CD4-positive, alpha-beta T cell treated with Interleukin-10 for 1 hour (primary cell): ENCODE measurements at regions not wholly inside any gene's neighbourhood (a gene's known extent, or its start where the extent isn't known, plus 50 kb on each side); places are given as distances from the start of the nearest gene placed in this dataset.
"Not testable (repeated sequence)": the region's sequence is repeated elsewhere in the genome, so short reads cannot be mapped to it uniquely, and the experiment has no call there.

ENCODE experiments used
- DNase-seq: peaks from one replicate; pipeline ENCODE4 v3.0.0-alpha.2; 2020

DNA sequence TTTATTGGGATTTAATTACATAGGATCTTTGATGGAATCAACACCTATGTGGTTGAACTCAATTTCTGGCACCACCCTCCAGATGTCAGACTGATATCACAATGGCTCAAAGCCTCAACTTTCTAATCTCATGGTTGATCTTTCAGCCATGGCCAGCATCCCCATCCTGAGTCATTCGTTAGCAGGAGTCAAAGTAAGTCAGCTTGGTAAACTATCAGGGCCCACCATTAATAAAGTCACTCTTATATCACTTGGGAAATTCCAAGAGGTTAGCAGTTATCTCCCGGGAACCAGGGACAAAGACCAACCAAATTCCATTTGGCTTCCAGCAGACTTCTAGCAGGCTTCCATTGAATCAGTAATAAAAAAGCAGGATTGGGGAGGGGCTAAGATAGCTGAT is 50.7 kb upstream of the TNFSF4 start:
- no peak for DNase-seq

DNA sequence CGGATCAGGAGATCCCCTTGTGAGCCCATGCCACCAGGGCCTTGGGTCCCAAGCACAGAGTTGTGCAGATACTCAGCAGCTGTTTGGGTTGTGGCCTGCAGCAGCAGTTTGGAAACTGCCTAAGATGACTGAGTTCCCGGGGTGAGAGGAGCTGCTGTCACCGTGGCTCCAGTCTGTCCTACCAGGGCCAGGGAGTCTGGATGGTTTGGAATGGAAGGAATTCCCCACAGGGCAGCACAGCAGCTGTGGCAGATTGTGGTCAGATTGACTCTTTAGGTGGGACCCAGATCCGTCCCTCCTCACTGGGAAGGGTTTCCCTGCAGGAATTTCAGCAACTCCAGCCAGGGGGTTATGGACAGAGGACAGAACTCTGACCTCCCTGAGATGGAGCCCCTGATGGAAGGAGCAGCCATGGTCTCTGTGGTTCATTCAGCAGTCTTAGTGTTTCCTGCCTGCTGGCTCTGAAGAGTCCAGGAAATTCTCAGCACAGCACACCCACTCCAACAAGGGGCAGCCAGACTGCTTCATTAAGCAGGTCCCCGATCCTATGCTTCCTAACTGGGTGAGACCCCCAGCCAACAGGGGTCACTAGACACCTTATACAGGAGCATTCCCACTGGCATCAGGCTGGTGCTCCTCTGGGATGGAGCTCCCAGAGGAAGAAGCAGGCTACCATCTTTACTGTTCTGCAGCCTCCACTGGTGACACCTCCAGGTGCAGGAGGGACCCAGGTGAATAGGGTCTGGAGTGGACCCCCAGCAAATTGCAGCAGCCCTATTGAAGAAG is 51.5 kb upstream of the TNFSF4 start:
- DNase-seq, result no peak

DNA sequence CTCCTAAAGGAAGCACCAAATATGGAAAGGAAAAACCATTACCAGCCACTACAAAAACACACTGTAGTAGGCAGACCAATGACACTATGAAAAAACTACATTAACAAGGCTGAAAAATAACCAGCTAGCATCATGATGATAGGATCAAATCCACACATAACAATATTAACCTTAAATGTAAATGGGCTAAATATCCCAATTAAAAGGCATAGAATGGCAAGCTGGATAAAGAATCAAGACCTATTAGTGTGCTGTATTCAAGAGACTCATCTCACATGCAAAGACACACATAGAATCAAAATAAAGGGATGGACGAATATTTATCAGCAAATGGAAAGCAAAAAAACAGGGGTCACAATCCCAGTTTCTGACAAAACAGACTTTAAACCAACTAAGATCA is 53.2 kb upstream of the TNFSF4 start:
- not testable (repeated sequence) for DNase-seq

DNA sequence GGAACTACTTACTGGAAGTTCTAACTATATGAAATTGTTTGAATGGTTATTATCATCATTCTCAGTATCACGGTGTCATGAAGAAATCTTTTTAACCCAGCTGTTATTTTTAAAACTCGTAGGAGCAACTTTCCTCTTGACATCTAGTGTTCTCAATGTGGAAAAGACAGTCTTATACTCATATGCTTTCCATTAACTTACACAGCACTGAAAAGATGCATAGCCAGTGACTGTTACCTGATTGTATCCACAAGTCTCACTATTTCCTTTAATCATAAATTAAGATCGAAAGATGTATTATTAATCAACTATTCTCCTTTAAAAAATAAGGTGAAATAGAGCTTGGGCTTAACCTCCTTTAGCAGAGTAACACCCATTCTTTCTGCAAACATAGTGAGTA is 59.7 kb upstream of the TNFSF4 start:
- DNase-seq, result no peak

DNA sequence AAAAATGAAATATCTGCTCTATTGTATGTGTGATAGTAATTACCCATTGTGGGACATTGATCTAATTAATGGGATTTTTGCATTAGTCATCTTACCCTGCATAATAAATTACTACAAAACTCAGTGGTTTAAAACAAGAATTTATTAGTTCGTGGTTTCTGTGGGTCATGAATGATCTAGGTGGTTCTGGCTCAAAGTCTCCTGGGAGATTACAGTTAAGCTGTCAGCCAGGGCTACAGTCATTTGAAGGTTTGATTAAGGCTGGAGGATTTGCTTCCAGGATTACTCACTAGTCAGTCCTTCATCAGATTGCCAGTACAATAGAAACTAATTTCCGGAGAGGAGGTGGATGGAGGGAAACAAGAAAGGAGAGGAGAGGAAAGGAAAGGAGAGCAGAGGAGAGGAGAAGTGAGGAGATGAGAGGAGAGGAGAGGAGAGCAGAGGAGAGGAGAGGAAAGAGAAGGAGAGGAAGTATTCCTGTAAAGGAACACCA is 60.4 kb upstream of the TNFSF4 start:
- no peak for DNase-seq

DNA sequence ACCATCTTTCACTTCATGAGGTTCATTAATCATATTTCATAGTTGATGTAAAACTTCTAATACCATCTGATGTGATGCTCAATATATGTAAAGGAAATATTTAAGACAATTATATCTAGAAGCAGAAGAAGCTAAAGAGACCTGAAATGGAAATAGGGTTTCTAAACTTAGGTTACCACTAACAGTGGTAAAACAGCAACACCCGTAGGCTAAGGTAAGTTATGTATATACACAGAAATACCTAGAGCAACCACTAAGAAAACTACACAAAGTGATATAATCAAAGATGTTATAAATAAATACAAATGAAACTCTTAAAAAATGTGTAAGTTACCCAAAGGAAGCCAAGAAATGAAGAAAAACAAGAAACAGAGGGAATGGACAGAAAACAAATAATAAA is 61.1 kb upstream of the TNFSF4 start:
- no peak for DNase-seq

DNA sequence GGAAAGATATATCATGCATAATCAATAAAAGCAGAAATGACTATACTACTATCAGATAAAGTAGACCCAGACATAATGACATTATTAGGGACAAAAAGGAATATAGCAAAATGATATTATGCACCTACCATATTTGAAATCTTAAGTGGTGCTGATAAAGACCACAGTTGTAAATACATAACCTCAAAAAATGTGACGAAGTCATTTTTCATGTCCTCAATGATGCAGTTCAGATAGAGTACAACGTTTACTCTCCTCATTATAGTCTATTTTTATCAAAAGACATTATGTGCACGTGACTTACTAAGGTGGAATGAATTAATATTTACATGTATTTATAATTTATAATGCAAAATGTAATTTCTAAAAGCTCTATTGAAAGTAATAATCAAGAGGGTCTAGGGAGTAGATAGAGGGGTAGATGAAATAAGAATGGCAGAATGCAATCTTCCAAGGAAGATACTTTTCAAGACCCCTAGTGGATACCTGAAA is 61.7 kb upstream of the TNFSF4 start:
- DNase-seq, result no peak

DNA sequence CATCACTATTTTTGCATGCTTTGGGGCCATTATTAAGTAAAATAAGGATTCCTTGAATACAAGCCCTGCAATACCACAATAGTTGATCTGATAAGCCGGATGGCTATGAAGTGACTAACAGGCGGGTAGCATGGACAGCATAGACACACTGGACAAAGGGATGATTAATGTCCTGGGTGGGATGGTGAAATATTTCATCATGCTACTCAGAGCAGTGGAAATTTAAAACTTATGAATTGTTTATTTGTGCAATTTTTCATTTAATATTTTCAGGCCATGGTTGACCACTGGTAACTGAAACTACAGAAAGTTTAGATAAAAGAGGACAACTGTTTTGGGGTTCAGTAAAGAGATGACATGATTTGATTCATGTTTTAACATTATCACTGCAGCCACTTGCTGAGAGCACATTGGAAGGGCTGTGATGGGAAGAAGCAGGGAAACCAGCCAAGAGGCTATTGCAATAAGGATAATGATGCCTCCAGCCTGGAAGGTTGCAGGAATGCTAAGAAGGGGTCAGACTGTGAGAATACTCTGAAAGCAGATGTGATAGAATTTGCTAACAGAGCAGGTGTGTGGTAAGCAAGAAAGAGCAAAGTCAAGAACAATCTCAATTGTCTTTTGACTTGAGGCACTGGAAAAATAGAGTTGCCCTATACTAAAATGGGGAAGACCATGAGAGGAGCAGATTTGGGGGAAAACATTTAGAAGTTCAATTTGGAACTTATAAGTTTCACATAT is 62.5 kb upstream of the TNFSF4 start:
- DNase-seq, result no peak

DNA sequence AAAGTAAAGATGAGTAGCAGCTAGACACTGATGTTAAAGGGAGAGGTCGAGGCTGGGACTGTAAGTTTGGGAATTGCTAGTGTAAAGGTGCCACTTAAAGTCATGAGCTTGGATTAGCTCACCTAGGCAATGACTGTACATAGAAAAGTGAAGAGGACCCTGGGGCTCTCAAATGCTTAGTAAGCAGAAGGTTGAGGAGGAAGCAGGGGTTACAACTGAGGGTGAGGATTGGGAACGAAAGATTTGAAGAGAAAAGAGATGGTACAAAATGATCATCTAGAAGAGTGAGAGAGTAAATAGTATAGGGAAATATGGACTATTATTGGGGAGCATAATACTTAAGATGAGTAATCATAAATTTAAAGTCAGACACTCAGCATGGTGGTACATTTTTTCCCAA is 63.1 kb upstream of the TNFSF4 start:
- DNase-seq, result no peak

DNA sequence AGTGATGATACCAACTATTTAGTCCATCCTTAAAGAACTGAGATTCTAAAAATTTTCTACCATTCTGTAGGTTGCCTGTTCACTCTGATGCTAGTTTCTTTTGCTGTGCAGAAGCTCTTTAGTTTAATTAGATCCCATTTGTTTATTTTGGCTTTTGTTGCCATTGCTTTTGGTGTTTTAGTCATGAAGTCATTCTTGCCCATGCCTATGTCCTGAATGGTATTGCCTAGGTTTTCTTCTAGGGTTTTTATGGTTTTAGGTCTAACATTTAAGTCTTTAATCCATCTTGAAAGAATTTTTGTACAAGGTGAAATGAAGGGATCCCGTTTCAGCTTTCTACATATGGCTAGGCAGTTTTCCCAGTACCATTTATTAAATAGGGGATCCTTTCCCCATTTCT is 63.9 kb upstream of the TNFSF4 start:
- not testable (repeated sequence) for DNase-seq

DNA sequence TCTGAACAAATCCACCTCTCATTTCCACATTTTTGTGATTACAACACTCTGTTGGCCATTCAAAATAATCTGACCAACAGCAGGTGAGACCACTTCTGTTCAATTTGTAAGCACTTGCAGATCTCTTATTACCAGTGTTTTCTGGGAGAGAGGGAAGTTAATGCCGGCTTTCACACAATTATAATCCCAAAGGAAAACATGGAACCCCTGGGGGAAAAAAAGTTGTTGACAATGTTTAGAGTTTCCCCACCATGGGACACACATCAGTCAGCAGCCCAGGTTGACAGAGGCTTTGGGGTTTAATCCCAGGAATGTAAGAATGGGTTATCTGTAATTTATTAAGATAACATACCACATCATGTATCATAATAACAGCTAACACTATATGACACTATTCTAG is 68.4 kb upstream of the TNFSF4 start:
- DNase-seq, result no peak

DNA sequence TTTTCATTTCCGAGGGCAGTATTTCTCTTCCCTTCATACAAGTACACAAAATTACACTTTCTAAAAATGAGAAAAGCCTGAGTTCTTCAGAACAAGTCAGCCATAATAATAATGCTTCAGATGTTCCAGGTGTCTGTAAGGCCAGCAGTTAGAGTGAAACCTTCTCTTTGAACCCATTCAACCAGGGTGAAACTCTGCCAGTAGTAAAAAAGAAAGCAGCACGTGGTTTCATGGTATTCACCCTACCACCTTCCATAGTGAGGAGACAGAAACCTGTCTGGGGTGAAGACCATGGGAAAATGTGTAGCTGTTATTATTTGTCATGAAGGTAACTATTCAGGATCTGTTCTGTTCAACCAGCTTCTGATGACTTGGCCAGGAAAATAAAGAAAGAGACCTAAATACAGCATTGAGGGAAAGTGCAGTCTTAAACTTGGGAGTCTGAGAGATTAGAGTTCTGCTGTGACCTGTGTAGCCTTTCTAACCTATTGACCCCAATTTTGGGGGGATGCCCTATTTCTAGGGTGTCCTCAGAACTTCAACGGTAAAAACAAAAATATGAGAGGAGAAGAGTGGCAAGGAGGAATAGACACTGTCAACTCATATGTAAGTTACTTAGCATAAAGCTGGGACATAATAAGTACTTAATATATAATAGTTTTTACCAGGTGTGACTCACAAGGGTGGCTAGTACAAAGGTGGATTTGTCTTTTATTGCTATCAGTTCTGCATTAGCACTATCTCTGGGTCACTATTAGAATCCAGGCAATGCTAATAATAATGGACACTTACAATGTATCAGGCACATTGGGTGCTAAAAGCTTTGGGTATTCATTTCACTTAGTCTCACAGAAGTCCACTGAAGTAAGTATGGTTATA is 70.0 kb upstream of the TNFSF4 start:
- no peak for DNase-seq

DNA sequence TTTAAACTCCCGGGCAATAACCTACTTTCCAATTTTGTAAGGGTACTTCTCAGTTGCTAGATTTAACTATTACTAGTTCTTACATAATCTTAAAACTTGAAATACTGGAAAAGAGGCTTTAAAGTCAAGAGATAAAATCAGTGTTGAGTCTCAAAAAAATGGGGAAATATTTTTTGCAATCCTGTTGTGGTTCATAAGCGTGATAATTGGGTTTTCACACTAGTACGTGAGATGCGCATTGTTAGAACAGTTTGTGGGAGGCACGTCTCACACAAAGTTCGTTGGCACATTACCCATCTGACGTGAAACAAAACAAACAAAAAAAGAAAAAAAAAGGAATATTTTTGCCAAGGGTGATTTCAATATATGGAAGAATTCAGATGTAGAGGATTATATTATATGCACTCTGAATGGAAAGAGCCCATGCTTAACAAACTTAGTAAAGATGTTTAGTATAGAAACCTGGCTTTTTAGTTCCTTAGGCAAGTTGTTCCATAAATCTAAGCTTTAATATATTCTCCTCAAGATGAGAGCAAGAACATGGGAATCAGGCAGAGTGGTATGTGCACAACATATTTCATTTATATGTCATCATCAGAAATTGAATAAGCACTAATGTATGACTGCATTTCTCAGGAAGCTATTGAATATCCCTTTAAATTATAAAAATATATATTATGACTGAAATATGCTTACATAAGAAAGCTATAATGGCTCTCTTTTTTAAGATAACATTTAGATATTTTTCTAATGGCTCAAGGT is 73.9 kb upstream of the TNFSF4 start:
- no peak for DNase-seq

DNA sequence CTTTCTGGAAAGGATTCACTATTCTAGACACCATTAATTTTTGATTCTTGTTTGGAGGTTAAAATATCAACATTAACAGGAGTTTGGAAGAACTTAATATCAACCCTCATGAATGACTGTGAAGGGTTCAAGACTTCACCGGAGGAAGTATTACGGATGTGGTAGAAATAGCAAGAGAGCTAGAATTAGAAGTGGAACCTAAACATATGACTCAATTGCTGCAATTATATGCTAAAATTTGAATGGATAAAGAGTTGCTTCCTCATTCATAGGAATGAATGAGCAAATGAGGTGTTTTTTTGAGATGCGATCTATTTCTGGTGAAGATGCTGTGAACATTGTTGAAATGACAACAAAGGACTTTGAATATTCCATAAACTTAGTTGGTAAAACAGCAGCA is 77.9 kb upstream of the TNFSF4 start:
- no peak for DNase-seq

DNA sequence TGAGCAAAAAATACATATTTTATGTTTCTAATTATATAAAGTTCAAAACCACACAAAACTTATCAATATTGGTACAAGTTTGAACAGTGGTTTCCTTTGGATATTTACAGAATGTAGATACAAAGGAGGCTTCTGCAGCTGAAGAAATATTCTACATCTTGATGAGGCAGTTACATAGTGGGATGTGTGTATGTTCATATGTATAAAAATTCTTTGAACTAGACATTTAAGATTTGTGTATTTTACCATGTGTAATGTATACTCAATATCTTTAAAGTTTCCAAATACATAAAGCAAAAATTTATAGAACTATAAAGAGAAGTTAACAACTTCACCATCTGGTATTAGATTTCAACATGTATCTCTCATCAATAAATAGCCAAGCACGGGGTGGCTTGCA is 80.7 kb upstream of the TNFSF4 start:
- DNase-seq, result no peak

DNA sequence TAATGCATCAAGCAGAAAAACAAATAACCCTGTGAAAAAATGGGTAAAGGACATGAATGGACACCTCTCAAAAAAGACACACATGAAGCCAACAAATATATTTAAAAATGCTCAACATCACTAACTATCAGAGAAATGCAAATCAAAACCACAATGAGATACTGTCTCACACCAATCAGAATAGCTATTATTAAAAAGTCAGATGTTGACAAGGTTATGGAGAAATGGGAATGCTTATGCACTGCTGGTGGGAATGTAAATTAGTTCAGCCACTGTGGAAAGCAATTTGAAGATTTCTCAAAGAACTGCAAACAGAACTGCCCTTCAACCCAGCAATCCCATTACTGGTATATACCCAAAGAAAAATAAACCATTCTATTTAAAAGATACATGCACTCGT is 86.6 kb upstream of the TNFSF4 start:
- DNase-seq, result no peak

DNA sequence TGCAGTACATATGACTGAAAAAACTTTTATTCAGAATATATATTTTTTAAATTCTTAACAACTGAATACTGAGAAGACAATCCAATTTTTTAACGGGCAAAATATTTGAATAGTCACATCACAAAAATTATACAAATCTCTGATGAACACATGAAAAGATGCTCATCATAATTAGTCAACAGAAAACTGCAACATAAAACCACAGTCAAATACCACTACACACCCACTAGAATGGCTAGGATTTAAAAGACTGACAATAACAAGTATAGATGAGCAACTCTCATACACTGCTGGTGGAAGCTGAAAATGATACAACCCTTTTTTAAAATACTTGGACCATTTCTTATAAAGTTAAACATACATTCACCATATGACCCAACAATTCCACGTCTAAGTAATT is 87.7 kb upstream of the TNFSF4 start:
- DNase-seq, result no peak

DNA sequence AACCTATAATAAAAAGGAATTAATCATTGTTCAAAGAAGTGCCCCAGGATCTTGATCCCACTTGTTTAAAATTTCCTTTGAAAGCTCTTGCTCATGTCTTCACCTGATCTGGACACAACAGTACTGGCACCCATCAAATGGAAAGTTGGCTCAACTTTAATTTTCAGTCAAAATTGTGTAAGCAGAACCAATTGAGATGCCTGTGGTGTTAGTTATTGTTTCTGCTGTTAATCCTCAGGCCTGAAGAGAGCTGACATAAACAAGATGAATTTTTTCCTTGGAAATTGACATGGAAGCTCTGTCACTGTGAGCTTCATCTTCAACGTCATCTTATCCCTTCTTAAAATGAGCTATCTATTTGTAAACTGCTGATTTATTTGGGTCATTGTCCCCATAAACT is 88.3 kb upstream of the TNFSF4 start:
- DNase-seq, result no peak

DNA sequence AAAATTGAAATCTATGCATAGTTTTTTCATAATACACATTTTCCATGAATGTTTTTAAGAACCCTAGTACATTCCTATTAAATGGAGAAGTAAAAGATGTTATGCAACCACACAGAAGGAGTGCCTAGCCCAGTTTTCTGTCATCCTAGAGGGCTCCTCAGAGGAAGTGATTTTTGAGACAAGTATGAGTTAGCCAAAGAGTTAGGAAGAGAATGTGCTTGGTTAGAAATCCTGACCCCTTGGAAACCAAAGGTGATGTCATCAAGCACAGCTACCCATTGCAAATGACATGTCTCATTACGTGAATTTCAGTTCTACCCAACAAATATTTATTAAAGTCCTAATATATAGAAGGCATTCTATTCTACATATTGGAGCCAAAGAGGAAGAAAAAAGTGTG is 88.9 kb upstream of the TNFSF4 start:
- no peak for DNase-seq

DNA sequence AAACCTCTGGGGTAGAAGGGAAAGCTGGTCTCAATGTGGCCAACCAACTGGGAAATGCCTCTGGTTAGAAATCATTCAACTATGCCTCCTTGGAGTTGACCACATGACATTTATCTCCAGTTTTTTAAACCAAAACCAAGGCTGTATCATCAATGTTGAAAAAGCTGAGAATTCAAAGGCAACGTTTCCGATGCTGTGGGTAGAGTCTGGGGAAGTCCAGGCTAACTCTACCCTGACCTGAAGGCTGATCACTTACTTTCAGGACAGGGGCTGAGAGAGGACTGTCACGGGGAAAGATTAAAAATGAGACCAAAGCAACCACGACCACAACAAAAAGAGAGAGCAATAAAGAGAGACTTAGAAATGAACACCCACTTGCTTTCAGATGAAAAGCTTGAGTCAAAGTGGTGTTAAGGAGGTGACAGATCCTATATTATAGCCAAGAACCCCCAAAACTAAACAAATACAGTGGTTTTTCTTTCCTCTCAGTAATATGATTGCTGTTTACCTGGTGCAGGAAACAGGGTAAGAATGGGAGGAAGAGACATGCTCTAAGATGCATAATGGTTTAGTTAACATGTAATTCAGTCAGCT is 90.8 kb upstream of the TNFSF4 start:
- DNase-seq, result no peak

DNA sequence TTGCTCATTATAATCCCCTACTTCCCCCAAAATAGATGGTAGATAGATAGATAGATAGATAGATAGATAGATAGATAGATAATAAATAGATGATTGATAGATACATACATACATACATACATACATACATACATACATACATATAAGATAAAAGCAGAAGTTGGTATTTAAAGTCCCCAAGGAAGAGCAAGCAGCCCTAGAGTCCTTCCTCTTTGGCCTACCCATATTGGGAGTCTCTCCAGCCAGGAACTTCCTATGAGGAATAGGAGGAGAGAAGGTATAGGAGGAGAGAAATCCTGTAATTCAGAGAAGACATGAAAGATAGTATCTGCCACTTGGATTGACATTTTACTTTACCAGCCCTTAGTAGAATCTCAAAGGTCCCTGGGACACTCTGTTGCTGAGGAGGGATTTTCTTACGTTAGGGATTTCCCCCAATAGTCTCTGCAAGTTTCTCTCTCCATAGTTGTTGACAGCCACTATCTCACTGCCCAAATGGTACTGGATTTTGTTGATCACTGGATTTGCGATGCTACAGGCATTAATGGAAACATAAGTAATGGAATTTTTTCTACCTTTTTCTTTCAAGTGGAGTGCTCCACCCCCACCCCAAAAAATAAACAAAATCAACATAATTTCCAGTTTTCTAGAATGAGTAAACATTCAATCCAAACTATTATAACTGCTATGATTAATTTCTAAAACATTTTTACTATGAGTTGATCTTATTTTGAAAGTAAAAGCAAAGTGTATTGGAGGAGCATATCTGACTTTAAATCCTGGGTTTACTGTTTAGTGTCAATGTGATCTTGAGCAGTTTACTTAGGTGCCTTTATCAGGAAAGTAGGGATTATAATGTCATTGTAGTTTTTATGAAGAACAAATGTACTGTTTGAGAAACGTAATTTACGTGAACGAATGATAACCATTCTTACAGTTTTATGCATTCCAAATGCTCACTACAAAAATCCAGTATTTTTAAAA is 93.2 kb upstream of the TNFSF4 start:
- DNase-seq, result no peak
